Right renal cortex interstitium (tissue), 3 donors: ENCODE measurements at regions not wholly inside any gene's neighbourhood (a gene's known extent, or its start where the extent isn't known, plus 50 kb on each side); places are given as distances from the start of the nearest gene placed in this dataset.

ENCODE experiments used
- DNase-seq, 3 donors: peaks; one replicate each; pipeline ENCODE4 v3.0.0-alpha.2; 2013; ENCODE audit warnings: low read depth in 3 of 3, low spot score in 2 of 3

DNA sequence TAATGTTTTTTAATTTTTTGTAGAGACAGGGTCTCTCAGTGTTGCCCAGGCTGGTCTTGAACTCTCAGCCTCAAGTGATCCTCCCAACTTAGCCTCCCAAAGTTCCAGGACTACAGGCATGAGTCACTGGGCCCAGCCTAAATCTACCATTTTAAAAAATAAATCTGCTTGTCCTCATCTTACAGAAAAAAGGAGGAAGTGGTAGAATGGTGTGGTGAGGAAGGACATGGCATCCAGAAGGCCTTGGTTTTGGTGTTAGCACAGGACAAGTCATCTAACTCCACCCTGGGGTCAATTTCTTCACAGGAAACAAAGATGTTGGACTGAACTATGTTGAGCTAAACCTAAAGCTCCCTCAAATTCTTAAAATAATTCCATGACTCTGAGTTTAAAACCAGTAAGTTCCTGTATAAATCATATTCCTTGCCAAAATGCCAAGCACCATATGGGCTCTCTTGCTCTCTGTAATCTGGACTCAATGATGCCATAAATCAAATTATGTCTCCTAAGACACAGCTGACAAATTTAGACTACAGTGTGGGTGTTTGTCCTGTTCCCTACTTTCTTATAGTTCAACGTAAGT is 253.9 kb upstream of the NOCT start:
- DNase-seq, result no peak

DNA sequence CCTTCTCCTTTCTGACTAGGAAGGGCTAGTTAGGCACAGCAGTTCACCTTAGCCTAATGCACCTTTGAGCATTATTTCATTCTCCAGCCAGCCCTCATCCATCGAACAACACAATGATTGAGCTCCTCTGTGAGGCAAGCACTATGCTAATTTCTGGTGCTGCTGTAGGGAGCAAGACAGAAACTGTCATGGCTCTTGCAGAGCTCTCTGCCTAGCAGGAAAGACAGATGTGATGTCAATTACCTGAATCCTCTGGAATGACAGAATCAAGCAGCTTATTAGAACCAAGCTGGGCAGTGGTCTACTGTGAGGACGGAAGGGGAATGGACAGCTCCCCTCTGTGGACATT is 256.1 kb upstream of the NOCT start:
- no peak for DNase-seq

DNA sequence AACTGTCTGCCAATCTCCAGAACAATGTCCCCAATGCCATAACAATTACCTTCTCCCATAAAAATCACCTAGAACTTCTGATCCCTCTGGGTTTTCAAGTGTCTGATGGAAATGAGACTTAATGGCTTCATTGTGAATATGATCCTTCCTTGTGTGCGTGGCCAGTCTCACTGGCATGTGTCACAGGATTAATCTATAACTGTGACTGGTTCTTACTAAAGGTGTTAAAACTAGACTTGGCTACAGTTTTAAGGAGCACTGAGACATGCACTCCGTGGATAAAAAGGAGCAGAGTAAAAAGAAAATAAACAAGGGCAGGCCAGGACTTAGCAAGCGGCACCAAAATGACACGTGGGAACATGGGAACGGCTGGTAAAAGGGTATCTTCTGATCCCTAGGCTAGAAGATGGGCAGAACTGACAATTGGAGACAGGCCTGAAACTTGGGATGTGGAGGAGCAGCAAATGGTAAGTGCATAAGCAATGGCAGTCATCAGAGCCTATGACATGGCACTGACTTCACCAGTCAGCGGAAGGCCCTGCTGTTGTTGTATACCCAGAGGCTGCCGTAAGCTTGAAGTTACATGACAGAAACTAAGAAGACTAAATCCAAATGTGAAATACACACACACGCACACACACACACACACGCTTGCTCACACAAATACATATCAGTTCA is 256.6 kb upstream of the NOCT start:
- DNase-seq, result no peak

DNA sequence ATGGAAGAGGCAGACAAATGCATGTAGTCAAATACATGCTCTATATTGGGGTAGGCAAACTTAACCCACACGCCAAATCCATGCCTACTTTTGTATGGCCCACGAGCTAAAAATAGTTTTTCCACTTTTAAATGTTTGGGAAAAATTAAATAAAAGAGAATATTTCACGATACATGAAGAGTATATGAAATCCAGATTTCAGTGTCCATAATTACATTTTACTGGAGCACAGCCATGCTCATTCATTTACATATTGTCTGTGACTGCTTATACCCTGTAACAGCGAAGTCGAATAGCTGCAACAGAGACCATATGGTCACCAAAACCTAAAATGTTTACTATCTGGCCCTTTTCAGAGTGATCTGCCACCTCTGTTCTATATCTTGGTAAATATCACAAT is 257.4 kb upstream of the NOCT start:
- no peak for DNase-seq

DNA sequence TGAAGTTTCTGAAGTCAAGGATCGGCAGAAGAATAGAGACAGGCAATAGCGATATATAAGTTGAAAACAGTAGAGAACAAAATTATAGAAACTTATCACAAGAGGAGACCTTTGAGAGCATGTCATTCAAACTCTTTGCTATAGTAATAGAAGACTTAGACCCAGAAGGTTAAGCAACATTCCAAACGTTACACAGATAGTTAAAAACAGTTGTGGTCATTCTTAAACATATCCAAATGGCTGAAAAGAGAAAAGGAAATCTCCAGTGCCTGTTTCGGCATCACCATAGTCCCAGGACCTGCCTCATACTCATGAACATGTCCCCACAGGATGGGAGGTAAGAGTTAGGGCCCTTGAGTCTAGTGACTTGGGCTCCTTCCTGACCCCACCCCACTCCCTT is 258.1 kb upstream of the NOCT start:
- no peak for DNase-seq

DNA sequence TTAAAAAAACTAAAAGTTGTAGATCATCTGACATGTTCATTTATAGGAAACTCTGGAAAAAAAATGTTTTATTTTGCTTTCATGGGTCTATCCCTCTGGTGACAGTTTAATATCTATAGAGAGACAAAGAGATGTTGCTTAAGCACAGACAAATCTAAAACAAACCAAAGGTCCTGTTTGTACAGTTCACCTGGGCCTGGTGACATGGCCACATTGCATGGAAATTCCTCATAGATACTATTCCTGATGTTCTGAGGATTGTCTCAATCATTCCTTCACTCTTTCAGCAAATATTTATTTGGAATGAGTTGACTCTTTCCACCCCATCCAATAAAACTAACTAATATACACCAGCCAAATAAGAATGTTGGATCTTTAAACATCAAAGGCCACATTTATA is 259.1 kb upstream of the NOCT start:
- no peak for DNase-seq

DNA sequence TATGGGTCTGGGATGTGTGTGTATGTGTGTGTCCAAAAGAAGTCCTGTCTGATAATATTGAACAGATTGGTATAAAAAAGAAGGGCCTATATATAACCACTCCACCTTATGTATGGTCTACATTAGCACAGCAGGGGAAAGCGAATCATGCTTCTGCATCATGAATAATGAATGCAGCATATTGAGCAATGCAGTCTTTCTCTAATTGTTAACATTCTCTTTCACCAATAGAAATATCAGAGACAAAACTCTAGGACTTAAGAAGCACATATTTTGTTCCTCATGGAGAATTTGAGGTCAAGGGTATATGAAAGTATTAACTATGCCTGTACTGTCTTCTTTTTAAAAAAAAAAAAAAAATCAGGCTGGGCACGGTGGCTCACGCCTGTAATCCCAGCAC is 264.3 kb upstream of the NOCT start:
- no peak for DNase-seq

DNA sequence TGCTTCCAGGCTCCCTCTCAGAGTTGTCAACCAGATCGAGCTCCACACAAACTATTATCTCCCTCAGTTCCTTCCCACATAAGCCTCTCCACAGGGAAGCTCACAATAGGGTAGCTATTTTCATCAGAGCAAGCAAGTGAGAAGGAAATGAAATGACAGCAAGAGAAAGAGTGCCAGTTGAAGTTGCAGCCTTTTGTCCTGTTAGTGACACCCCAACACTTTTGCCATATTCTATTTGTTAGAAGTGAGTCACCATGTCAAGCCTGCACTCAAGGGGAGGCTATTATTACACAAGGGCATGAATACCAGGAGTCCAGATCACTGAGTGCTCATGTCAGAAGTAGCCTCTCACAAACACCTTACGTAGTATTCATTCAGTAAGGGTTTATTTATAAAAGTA is 266.3 kb upstream of the NOCT start:
- DNase-seq, result no peak

DNA sequence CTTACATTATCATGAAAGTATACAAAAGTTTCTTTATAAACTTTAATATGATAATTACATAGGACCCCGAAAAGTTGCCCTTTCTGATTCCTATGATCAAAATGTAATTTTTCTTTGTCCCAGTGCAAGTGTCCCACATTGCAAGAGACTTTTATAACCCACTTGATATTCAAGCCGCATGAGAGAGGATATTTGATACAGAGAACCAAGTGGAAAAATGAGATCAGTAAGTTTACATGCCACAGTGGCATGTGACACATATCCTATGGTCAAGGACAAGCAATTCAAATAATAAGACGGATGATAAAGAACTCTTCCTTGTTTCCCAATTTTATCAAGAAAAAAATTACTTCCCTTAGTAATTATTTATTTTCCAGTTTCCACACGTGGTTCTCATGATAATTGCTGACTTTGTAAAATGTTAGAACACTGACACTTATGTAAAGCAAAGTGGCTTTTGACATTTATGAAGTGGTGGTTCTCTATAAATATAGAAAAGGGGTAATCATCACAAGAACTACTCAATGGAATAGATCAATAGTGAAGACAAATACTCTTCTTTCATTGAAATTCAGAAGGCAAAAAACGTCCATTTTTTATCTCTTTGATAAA is 273.7 kb upstream of the NOCT start:
- no peak for DNase-seq

DNA sequence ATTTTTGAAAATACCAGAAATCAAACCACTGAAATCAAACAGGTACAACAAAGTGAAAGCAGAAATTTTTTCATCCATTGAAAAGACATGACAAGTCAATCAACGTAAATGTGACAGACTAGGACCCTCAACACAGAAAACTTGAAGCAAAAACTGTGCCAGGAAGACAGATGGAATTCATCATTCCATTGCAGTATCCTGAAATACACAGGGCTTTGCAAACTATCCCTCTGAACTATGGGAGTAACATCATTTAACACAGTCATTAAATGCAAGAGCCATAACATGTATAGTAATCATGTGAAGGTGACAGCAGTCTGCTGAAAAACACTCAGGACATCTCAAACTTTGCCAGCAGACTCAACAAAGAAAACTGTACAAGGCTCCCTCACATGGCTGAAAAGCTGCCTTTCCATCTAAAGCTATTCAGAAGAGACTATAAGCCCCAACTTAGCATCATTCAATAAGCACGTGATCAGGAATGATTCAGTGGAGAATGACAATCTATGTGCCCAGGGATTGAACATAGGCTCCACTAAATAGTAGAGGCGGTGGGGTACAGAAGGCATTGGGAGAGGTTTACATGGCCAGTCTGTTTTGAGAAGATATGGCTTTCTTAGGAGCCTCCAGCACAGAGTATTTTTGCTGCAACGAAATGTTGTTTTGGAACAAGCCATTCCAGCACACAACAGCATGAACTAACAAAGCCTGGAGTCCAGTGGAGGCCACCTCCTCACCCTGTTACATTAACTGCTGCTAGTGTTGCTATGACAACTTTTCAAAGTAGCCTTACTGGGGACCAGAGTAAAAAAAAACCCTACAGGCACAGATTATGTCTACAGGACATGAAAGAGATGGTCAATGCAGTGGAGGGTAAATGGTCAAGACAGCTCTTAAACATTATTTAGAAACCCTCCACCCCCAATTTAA is 274.5 kb upstream of the NOCT start:
- no peak for DNase-seq

DNA sequence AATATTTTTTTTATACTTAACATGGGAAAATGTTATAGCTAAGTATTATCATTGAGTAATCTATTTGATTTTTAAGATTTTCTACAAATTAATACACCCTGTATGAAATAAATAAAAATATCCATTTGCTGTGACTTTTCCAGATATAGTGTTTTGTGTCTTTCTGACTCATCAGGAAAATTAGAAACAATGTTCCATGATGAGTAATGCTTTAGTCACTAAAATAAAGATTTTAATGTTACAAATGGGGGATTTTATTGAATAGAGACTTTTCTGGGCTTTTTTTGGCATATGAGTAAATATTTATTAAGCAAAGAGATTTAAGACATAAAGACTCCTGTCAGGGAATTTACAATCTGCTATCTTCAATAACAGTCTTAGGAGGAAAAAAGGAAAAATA is 279.2 kb upstream of the NOCT start:
- no peak for DNase-seq

DNA sequence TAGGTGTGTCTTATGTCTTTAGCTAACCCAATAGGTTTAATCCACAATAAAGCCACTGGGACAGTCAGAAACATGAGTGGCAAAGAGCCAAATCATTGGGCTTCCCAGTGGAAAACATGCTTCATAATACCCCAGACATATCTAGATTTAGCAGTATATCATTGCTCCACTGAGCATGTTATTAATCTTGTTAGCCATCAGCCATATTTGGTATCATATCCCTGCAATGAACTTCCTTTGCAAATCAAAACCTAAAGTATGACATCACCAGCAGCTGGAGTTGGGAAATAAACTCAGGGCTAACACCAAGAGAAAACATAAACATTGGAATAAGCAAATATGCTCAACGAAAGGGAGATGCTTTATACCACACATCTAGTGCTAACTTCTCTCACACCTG is 280.8 kb upstream of the NOCT start:
- DNase-seq, result no peak

DNA sequence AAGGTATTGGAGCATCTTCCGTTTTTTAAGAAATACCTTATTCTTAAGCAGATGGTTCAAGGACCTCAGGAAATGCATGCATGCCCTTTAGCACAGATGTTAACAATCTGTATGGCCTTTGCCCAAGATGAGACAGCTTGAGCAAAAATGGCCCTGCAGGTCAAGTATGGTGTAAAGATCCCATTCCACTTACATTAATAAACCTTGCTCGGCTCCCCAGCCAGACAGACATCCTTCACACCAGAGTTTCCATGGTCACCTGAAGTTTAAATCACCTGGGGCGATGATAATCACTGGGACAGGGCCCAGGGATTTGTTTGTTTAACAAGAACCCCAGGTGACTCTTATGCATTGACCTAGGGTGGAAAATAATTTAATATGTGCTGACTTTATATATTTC is 287.0 kb upstream of the NOCT start:
- no peak for DNase-seq

DNA sequence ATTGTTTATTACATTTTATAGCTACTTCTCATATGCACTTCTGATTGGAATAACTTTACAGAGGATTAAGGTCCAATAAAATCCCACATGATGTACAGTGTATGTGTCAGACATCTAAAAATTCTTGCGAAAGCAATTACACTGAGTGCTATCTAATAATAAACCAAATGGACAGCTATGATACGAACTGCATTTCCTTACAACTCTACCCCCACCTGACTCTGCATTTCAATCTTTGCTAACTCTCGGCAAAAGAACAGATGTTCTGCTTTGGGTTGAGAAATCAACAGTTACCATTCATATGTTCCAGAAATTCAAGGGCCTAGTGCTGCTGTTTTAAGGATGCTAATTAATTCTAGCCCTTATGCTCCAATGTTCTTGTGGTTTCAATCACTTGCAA is 287.9 kb upstream of the NOCT start:
- DNase-seq, result no peak

DNA sequence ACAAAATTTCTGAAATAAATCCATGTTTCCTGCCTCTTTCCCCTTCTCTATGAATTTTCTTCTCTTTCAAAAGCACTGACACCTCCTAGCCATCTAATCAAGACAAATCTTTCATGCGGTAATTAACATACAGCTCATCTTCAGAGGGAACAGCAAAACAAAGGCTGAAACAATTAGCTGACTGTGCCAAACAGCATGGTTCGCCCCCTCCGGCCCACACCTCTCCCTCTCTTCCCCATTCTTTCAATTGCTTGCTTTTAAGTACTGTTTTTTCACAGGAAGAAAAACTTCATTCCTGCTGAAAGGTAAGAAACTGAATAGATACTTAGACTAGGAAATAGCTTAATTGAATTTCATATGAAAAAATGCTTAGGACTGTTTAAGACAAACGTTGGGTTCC is 291.1 kb upstream of the NOCT start:
- no peak for DNase-seq

DNA sequence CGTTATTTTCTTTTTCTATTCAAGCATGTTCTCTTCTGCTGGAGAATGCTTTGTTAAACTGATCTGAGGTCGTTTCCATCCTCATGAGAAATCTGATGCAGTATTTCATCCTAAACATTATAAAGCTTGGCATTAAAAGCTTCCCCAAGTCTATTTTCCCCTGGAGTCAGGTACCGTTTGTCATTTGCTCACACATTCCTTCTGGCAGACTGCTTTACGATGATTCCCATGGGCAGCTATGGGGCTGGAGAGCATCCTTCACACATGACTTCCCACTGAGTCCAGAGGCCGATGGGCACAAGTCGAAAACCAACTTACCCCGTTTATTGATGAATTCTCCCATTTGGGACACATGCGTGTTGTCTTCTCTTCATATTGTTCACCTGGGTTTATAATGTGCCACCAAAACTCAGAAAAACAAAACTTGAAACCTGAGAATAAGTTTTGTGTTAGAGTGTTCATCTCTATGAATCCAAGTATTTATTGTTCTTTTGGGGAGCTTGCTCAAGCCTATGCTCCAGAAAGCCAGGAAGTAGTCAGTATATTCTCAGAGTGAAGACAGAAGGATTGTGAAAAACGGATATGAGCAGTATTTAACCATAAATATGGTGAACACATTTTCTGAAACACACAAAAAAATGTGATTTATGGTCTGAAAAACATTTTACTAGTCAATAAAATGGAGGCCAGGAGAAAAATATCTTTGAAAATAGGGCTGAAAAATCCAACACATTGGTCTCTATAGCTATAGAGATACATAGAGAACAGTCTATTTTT is 298.8 kb upstream of the NOCT start:
- DNase-seq, result no peak

DNA sequence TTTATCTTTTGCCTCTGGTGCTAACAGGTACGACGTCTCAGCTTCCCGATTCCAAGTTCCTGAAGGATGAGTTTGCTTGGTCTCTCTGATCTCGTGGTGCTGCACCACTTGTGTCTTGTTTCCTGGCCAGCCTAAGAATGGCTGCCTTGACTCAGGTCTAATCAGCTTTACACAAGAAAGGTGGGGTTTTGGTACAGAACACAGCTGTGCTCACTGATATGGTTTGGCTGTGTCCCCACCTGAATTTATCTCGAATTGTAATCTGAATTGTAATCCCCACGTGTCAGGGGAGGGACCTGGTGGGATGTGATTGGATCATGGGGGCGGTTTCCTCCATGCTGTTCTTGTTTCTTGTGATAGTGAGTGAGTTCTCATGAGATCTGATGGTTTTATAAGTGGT is 305.3 kb upstream of the NOCT start:
- no peak for DNase-seq

DNA sequence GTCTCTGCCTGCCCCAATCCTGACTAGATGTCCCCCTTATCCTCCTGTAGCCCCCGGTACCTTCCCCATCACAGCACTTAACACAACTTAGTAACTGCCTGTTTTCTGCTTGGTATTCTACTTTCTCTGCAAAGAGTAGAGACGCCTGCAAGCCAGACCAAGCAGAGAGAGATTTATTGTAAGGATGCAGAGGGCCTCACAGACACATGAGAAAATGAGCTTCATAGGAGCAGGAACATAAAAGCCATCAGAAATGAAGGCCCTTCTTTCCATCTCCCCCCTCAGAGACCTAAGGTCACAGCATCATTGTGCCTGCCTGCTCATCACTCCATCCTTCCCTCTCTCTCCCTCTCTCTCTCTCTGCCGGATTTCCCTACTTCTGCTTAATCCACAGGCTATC is 305.7 kb upstream of the NOCT start:
- no peak for DNase-seq

DNA sequence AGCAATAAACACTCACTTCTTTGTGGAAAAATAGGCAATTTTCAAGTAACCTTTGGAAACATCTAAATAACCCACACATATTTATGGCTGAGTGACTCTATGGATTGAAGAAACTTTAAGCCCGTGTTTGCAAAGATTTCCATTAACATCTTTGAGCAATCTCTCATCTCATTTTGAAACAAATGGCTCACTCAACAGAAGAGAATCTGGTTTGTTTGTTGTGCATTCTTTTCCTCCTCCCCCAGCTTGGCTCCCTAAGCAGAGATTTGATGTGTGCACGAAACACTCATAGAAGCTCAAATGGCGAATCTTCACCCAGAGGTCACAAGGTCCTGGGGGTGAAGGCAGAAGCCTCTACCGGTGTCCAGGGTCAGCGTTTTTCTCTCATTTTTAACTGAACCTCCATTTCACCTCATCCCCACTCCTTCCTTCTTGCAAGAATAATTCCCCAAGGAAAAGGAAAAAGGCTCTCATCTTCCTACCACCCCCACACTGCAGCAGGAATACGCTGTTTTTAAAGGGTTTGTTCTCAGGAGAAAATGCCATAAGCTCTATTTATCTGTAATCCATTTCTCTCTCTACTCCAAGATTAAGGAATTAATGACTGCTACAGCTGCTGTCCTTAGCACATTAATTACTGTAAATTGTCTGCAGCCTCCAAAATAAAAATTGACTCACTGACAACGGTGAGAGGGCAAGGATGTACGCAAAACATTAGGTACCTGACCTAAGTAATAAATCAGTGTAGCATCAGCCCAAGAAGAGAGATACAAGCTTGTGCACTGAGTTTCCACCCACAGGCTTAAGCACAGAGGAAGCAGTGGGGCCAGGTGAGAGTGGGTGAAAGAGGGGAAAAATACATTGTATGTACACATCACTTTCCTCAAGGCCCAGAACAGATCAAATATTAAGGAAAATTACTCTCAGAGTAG is 307.6 kb upstream of the NOCT start:
- no peak for DNase-seq

DNA sequence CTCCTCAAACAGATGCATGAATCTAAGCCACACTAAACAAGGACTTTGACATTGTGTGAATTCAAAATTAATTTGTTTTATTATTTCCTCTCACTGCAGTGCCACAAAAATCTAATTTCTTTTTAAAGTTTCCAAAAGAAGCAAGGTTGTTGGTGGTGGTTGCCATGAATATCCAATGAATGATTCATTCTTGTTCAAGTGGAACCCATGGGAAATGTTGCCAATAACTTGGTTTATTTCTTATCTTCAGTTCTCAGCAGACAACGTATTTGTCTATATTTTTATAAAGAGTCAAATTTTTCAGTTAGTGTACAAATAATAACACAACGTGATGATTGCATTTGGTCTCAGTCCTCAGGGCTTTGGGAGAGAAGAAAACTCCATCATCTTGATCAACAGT is 309.4 kb upstream of the NOCT start:
- DNase-seq, result no peak
